ENCODE measurements at regions not wholly inside any gene's neighbourhood (a gene's known extent, or its start where the extent isn't known, plus 50 kb on each side); places are given as distances from the start of the nearest gene placed in this dataset.
A peak's percentile ranks its signal among the peaks of the same experiment; 100 is the strongest.

DNA sequence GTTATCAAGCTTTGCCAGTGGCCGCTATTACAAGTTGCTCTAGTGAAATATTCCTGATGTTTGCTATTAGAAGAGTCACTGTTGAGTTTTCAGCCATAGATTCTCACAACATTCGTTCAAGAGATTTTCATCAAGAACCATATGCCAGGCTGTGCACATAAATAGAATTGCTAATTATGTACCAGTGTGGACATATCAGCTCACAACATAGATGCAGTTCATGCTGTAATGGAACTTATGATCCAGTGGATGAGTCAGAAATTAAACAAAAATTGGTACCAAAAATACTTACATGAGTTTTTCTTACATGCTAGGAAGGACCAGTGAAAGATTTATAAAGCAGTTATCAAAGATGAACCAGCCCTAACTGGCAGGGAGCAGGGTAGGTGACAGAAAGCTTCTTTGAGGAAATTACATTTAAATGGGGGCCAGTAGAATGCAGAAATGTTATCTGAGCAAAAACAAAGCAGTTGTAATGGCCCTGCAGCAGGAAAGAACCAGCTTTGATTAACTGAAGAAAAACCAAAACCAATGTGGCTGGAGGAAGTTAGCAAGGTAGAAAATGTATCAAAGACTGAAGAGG is 404.2 kb downstream of the DNAH5 start:
- Histone ChIP-seq H3K23me2 (ENCODE audit: low read depth, low read length) (no peaks in the 10 kb centered on the region), H3K27ac (ENCODE audit: low read depth, low read length) (no peak overlapping the region), H3K4me2 (ENCODE audit: insufficient read depth in 1 of 2, low read depth in 2 of 2, low read length in 2 of 2) (peak overlapping the region; percentile 35 to 36; a peak in 2 of 4 replicates), H3K4me1 (replicated peaks in 1 of 4; ENCODE audit: control insufficient read depth in 3 of 4, insufficient read depth in 4 of 4, low read length in 3 of 4) (peaks cover 0 to 2% (median 0%) of the 10 kb centered on the region in 4 experiments; a peak in 2 of 7 replicates), H4K20me1 (replicated peaks in 1 of 2; ENCODE audit: control insufficient read depth in 1 of 2, insufficient read depth in 2 of 2, low read length in 2 of 2) (no peaks in the 10 kb centered on the region), H3K9ac (replicated peaks in 1 of 4; ENCODE audit: extremely low read depth in 1 of 4, low read depth in 3 of 4, low read length in 3 of 4) (no peak overlapping the region), H3K79me1 (ENCODE audit: low read depth, low read length) (no peaks in the 10 kb centered on the region), H2BK20ac (ENCODE audit: low read length) (no peak overlapping the region), H3K36me3 (ENCODE audit: control insufficient read depth in 2 of 4, insufficient read depth in 4 of 4, low read length in 3 of 4) (no peaks in the 10 kb centered on the region), H4K91ac (replicated peaks; ENCODE audit: insufficient read length, low read length) (no peak overlapping the region), H3K27me3 (replicated peaks in 1 of 4; ENCODE audit: control insufficient read depth in 3 of 4, extremely low read depth in 1 of 4, insufficient read depth in 3 of 4, low read length in 3 of 4) (no peaks in the 10 kb centered on the region), H2AK5ac (ENCODE audit: low read depth, low read length) (no peak overlapping the region), H2BK15ac (ENCODE audit: low read length) (no peak overlapping the region), H2BK12ac (ENCODE audit: low read depth, low read length) (no peak overlapping the region), H3K79me2 (ENCODE audit: control insufficient read depth in 1 of 2, insufficient read depth in 2 of 2, low read length in 2 of 2) (no peaks in the 10 kb centered on the region), H3K9me3 (ENCODE audit: insufficient read depth in 2 of 2, low read depth in 1 of 2, low read length in 1 of 2) (peaks cover 0 to 4% of the 10 kb centered on the region in 2 experiments; a peak in 1 of 4 replicates), H3K4me3 (ENCODE audit: extremely low read depth in 1 of 4, insufficient read depth in 2 of 4, low read depth in 3 of 4, low read length in 4 of 4) (no peak overlapping the region), H4K5ac (ENCODE audit: insufficient read length, low read depth, low read length) (no peak overlapping the region), H3K18ac (ENCODE audit: extremely low read depth, low read length) (no peak overlapping the region), H2AFZ (ENCODE audit: low read length) (no peak overlapping the region), H2BK5ac (ENCODE audit: low read depth, low read length) (no peak overlapping the region), H3K23ac (ENCODE audit: insufficient read length) (no peak overlapping the region), H2BK120ac (replicated peaks; ENCODE audit: low read depth, low read length) (no peak overlapping the region), H4K8ac (ENCODE audit: extremely low read depth, insufficient read depth, low read length) (no peak overlapping the region), H3K14ac (ENCODE audit: insufficient read length) (no peak overlapping the region), H3K4ac (replicated peaks; ENCODE audit: insufficient read length, low read depth, low read length) (no peak overlapping the region), H3K56ac (replicated peaks; ENCODE audit: insufficient read length, low read depth, low read length) (no peak overlapping the region)
- CTCF ChIA-PET (ENCODE audit: partially characterized antibody) = no interaction called here
- FAIRE-seq (peak; percentile 63), DNase-seq (ENCODE audit: low read depth in 1 of 2, low spot score in 2 of 2) (no peak)
- 95% methylated on average over 2 of the region's 2 CpGs; no CpG with 5 or more reads in 1 of the 2 experiments for WGBS, 2 experiments (ENCODE audit: extremely low coverage in 1 of 2, insufficient coverage in 1 of 2, insufficient read length in 1 of 2, insufficient replicate concordance in 2 of 2, low coverage in 1 of 2, low lambda C conversion rate in 2 of 2, missing lambda C conversion rate in 1 of 2)
- POLR2A ChIA-PET (ENCODE audit: partially characterized antibody) = no interaction called here
- no peak for TF ChIP-seq EZH2 (IDR thresholded peaks at IDR 0.05; ENCODE audit: low read depth, low read length, severe bottlenecking)
- TF ChIP-seq FOSL1 (IDR thresholded peaks at IDR 0.05; ENCODE audit: insufficient read depth, low read depth, low read length) = no peak
- TF ChIP-seq BACH1 (IDR thresholded peaks at IDR 0.05; ENCODE audit: low read length) = no peak
- TF ChIP-seq KDM4A (IDR thresholded peaks at IDR 0.05; ENCODE audit: low read depth, low read length, severe bottlenecking) = no peak
- no peak for TF ChIP-seq RAD21 (IDR thresholded peaks at IDR 0.05 in 1 of 2, conservative IDR thresholded peaks at IDR 0.05 in 1 of 2; ENCODE audit: low read depth in 2 of 2, low read length in 2 of 2)
- TF ChIP-seq HDAC2 (IDR thresholded peaks at IDR 0.05; ENCODE audit: borderline replicate concordance in 1 of 2, low read depth in 2 of 2, low read length in 2 of 2) = no peak
- no peak for TF ChIP-seq CHD1 (IDR thresholded peaks at IDR 0.05; ENCODE audit: low read depth, low read length)
- TF ChIP-seq TEAD4 (IDR thresholded peaks at IDR 0.05; ENCODE audit: low read depth, low read length) = no peak
- no peak for TF ChIP-seq TBP (IDR thresholded peaks at IDR 0.05; ENCODE audit: low read depth, low read length)
- TF ChIP-seq SIN3A (conservative IDR thresholded peaks at IDR 0.05 in 1 of 2, IDR thresholded peaks at IDR 0.05 in 1 of 2; ENCODE audit: low read depth in 1 of 2, low read length in 2 of 2) = no peak
- TF ChIP-seq RBBP5 (IDR thresholded peaks at IDR 0.05; ENCODE audit: borderline replicate concordance, low read depth, low read length) = no peak

Measured in H1 (cell line).